HG03575 (cell line): ENCODE measurements at regions not wholly inside any gene's neighbourhood (a gene's known extent, or its start where the extent isn't known, plus 50 kb on each side); places are given as distances from the start of the nearest gene placed in this dataset.
"Not testable (repeated sequence)": the region's sequence is repeated elsewhere in the genome, so short reads cannot be mapped to it uniquely, and the experiment has no call there.

Experiments
- ATAC-seq: cut with Tn5 transposase; IDR thresholded peaks from one replicate; pipeline ENCODE4 v1.9.1; 2021; ENCODE audit not compliant: unreplicated experiment, insufficient number of reproducible peaks, low FRiP score; ENCODE audit errors: extremely low read depth

DNA sequence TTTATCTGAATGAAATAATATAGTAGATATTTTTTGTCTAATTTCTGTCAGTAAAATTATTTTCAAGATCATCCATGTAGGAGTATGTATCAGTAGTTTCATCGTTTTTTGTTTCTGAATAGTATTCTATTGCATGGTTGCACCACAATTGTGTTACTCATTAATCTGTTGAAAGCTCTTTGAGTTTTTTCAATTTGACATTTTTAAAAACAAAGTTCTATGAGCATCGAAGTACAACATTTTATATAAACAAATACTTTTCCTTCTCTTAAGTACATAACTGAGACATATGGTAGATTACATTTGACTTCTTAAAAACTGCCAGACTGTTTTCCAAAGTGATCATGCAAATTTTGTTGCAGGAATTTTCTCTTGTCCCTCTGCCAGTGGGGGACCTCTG, 1113.1 kb upstream of the CITED2 start:
- ATAC-seq, result no peak

DNA sequence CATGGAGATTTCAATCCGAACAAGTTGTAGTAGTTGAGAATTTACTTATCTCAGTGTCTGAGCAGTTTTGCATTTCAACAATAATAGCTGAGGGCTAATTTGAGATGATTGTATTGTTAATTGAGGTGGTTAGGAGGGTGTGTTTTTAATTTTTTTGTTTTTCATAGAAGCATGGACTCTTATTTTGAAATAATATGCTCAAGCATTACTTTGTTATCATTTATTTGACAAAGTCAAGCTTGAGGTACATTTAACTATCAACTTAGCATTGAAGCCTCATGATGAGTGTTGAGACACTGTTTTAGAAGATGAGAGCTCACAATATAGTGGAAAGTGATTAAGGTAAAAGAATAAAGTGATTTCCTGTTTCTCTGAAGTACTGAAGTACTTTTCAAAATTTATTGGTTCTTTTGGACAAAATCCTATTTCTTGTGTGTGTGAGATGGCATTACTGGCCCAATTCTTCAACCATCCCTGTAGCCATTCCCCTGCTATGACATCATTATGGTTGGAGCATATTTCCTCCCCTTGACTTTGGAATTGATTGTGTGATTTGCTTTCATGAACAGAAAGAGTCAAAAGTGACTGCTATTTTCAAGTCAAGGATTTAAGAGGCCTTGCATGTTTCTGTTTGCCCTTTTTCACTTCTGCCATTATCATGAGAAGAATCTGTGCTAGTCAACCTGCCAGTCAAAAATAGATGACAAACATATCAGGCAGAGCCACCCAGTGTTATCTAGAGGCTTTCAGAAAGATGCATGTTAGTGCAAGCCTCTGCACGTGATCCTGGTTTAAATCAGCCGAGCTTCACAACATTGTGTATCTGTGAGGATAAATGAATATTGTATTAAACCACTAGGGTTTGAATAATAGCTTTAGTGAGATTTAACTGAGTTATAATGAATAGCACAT, 1112.3 kb upstream of the CITED2 start:
- ATAC-seq, result no peak

DNA sequence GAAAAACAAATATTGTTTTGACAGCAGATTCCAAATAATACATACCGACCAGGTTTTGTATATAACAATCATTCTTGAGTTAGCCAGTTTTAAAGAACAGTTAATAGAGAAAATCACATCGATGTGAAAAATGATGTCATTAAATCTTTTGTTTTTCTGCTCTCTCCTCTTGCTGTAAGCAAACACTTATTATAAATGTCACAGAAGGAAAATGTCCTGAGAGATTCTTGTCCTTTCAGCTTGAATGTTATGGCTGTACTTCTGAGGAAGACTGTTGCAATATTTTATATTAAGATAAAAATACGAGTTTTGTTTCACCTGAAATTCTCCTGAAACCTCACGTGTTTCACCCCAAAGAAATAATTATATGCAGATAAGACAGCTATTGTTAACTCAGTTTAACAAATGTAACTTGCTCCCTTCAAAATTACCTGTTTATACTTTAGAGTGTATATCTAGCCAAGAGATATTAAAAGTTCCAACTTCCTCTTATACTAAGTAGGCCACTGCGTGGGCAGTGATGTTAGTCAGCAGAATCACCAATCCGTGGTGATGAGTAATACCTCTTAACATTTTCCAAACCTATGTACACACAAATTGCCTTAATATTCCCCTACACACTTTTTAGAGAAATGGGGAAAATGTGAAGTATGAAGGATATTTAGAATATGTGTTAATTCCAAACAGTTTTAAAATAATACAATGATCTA, 1111.4 kb upstream of the CITED2 start:
- peak; percentile 64 for ATAC-seq

DNA sequence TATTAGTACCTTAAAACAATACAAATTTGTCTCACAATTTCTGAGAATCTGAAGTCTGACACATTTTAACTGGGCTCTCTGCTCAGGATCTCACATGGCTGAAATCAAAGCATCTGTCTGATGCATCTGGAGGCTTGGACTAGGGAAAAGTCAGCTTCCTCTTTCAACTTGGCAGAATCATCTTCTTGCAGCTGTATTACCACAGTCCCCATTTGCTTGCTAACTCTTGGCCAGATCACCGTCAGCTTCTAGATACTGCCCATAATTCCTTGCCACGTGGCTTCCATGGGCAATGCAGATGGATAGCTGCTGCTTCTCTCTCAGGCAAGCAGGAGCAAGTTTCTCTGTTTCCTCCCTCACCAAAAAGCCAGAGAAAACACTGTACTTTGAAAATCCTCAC, 1106.4 kb upstream of the CITED2 start:
- no peak for ATAC-seq

DNA sequence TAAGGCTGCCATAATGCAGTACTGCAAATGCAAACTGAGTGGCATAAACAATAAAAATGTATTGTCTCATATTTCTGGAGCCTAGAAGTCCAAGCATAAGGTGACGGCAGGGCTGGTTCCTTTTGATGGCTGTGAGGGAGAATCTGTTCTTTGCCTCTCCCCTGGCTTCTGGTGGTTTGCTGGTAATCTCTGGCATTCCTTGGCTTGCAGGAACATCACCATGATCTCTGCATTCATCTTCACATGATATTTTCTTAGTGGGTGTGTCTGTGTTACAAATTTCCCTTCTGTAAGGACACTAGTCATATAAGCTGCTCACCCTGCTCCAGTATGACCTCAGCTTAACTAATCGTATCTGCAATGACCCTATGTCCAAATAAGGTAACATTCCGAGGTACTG, 1104.2 kb upstream of the CITED2 start:
- ATAC-seq, result no peak

DNA sequence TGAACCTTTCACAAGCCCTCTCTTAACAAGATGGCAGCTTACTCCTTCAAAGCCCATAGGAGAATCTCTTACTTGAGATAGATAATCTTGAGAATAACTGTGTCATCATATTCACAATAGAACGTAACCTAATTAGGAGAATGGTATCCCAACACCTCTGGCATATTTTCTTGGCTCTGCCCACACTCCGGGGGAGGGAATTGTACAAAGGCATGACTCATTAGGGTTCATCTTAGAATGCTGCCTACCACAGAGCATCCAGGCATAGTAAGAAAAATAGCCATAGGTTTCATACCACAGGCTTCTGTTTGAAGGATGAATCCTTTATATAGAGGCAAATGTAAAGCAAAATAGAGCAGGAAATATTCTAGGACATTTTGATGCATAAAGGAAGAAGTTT, 1100.6 kb upstream of the CITED2 start:
- ATAC-seq, result no peak

DNA sequence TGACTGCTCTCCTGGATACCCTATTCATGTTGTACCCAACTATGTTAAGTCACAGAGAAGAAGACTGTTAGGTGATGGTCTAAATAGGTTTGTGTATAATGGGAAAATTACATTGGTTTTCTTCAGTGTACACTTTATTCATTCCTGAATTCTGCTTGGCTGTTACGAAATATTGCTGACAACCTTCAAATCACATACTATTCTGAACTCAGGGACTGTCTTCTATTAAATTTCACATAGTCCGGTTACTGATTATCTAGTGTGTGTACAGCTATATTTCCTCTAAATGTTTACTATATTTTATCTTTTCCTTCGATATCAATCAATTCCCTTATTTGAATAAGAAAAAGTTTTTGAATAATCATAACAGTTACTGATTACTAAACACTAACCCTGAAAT, 1090.3 kb upstream of the CITED2 start:
- no peak for ATAC-seq

DNA sequence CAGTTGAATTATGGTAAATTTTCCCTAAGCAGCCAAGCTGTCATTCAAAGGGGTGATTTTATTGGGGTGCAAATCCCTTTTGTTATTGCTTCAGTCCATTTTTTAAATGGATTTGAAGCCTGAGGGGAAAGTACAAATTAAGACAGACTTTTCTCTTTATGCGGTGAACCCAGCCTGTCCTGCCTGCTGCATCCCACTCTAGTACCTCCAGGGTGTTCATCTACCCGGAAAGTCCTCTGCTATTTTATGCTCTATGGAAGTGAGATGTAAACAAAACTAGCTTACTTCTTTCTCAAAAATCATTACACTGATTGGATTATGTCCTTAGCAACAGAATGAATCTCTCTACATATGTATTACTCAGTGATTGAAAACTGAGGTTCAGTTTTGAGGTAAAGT, 1088.9 kb upstream of the CITED2 start:
- no peak for ATAC-seq

DNA sequence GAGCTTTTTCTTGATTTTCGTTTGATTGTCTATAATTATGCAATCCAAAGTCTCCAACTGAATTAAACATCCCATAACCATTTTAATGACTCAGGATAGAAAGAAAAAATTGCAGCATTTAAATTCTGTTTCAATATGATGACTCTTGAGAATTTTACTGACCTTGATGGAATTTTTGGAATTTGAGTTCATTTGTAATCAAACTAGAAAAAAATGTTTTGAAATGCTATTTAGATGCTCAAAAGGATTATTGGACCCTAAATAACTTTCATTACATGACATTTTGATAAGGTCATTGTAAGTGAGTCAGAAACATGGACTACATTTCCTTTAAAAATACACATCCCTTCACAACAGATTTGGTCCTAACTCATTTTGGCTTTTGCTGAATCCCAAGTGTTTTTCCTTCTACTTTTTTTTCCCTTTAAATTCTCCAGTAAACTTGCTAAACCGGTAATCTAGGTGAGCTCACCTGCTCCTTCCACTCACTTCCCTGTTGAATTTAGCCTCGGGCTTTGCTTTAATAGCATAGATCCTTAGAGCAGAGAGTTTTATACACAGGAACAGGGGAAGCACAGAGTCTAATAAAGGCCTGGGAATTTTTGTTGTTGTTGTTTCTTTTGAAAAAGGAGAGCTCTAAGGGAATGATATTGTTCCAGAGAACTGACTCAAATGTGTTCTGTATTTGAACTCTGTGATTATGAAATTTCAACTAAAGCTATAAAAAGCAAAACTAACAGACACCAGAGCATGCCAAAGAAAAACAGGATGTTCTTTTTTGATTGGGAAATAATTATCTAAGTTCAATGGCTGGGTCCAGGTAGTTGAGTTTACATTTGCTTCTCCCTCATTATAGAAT, 1088.2 kb upstream of the CITED2 start:
- ATAC-seq, result no peak

DNA sequence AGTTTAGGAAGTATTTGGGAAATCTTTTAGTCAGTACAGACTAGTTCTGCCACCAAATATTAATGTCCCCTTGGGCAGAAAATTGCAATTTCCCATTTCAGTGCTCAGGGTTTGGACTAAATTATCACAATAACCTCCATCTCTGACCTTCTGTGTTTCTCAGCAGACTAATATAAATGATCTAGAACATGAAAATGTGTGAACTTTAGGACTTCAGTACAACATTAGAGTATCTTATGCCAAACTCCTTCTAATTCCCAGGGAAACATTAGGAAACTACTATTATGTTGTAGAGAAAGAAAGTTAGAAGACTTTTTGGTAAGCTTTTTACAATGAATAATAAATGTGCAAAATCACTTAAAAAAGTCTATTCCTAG, 1087.6 kb upstream of the CITED2 start:
- ATAC-seq, result no peak

DNA sequence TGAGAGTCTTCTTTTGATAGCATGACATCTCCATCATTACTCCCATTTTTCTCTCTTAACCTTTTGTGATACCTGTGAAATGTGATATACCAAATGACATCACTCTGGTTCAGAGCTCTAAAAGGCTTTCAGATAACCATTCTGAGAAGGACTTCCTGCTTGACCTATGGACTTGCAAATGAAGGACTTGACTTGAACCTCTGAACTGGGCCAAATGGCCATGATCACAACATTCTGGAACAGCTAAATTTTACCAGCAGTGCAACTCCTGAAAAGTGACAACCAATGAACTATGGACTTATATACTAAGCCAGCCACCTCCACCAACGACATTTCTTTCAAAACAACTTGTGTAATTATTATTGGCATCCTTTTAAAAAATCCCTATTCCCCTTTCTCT, 1085.8 kb upstream of the CITED2 start:
- no peak for ATAC-seq

DNA sequence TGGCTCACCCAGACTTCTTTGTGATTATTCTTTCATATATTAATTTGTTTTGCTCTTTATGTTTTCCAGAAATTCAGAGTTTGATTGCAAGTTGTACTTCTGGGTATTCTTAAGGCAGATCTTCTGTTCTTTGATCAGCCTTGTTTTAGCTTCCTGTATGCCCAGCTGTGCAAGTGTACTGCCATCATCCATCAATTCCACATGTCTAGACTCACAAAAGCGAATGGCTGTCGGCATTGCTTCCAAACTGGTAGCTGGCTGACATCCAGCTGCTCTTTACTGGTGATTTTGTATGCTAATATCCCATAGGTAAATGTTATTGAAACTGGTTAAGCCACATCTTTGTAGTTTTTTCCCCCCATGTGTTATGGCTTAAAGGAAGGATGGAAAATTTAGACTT, 1084.8 kb upstream of the CITED2 start:
- ATAC-seq, result no peak

DNA sequence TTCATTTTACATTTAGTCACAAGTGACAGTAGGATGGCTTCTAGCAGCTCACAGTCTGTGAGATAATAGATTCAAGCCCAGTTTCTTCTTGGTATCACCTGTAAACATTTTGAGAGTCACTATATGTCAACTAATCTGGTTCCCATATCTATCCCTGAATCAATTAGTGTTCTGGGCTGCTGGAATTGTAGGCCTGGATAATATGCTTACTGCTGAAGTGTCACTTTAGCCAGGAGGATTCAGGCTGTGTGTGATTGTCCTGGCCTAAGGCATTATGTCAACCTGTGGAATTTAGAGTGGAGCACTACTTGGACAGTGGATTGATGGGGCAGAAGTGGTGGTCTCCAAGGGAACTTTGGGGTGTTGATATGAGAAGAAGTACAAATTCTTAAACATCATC, 1071.8 kb upstream of the CITED2 start:
- no peak for ATAC-seq

DNA sequence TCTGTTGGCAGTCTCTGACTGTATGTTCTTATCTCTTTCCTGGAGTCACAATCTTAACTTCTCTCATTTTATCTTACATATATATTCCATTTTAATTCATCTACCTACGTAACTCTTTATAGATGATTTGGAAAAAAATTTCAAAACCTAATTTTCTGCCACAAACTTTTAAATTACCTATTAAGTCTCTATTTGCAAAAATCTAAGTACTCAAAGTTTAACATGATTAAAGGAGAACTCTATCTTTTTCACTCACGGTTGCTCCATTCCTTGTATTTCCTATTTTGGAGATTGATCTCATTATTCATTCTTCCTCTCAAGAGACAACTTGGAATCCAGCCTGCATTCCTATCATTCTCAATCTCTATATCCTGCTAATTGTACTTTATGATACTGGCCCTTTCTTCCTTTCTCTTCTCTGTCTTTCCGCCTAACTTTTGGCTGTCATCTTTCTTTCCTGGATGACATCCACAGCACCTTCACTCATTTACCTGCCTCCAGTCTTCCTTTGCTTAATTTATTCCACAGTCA, 1071.1 kb upstream of the CITED2 start:
- ATAC-seq, result no peak

DNA sequence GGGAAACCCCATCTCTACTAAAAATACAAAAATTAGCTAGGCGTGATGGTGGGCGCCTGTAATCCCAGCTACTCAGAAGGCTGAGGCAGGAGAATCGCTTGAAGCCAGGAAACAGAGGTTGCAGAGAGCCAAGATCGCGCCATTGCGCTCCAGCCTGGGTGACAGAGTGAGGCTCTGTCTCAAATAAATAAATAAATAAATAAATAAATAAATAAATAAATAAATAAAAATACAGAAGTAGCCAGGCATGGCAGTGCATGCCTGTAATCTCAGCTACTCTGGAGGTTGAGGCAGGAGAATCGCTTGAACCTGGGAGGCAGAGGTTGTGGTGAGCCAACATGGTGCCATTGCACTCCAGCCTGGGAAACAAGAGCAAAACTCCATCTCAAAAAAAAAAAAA, 1068.7 kb upstream of the CITED2 start:
- not testable (repeated sequence) for ATAC-seq

DNA sequence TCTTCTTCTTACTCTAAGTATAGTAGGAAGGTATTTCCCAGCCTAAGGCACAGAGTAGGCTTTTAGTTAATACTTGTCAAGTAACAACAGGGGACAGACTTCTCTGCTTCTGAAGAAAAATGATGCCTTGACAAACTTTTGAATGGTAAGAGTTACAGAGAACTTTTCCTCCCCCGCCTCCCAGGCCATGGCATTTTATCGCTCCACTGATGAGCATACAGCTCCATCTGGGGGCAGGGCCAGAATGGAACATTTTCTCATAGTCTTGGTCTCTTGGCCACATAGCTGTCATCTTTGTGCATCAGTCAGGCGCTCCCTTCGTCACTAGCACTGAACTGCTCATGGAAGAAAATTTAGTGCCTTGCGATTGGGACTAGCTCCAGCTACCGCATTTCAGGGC, 1066.8 kb upstream of the CITED2 start:
- ATAC-seq, result no peak

DNA sequence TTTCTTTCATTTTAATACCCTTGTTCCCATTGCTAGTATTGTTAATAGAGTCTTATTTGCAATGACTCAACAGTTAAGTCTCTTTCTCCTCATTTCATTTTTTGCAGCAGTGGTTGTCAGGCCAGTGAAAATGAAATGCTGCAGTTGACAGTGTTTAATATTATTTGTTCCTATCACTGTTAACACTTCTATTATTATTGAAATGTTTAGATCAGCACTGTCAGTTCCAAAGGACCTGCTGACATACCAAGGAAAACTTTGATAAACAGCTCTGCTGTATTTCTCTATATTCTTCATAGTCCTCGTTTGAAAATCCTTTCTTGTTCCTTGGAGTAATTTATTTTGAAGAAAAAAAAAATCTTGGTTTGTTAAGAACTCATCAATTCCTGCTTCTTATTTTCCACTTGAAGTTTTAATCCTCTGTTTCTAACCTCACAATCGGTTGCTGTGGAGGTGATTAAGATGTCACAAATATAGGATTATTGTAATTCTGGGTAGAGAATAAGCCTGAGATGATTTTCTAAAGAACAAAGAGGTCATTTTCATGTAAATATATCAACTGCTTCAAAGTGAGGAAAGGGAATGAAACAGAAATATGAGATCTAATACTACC, 1065.9 kb upstream of the CITED2 start:
- ATAC-seq, result no peak

DNA sequence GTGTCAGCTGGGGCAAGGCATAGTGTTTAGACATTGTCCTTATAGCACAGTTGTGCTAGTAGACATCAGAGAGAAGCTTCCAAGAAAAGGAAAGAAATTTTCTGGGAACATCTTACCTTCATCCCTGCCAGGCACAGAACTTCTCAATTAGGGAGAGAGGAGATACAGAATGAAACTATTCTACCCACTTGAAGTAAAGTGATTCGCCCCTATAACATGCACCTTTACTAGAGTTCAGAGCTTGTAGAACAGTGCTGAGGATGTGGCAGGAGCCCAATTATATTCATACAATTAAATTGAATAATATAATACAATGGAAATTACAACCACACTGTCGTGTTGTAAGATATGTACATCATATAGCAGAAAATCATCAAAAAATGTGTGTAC, 1063.9 kb upstream of the CITED2 start:
- ATAC-seq, result no peak
